ENCODE measurements at regions not wholly inside any gene's neighbourhood (a gene's known extent, or its start where the extent isn't known, plus 50 kb on each side); places are given as distances from the start of the nearest gene placed in this dataset.

DNA sequence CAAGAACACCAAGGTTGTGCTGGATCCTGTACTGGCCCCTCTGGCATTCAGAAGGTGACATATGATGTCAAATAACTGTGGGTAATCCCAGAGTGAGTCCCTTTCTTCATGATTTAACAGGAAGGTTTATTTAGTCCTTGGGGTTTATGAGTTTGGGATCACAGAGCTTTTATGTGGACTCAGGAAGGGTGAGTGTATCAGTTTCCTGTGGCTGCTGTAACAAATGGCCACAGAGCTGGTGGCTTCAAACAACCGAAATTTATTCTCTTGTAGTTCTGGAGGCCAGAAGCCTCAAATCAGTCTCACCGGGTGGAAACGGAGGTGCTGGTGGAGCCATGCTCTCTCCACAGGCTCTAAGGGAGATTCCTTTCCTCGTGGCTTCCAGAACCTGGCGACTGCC lies 157.7 kb downstream of the MELK start:
- no peaks in the 10 kb centered on the region for H4K20me1 ChIP-seq (ENCODE audit: control insufficient read depth, insufficient read depth, low read length, poor library complexity, severe bottlenecking)
- no peak for ATAC-seq (ENCODE audit: low read depth)
- POLR2A ChIA-PET = interaction anchor here (0.7 kb wide), 1 partner anchor 215 kb away, joined by 3 read pairs; no protein-coding TSS in a partner anchor
- WGBS (ENCODE audit: insufficient coverage) = 93% methylated on average over 4 of the region's 5 CpGs
- no peak overlapping the region for H2AFZ ChIP-seq (ENCODE audit: insufficient read depth, low read depth, low read length, poor library complexity, severe bottlenecking)
- Mint-ChIP-seq H3K4me1 (peaks cover 10% of the 10 kb centered on the region), H3K9me3 (ENCODE audit: insufficient read depth) (no peaks in the 10 kb centered on the region), H3K27ac (no peak overlapping the region), H3K27me3 (no peaks in the 10 kb centered on the region), H3K4me3 (no peak overlapping the region)
- CTCF ChIA-PET = interaction anchor here (1.4 to 7.1 kb wide), 5 partner anchors 12 to 323 kb away, joined by 3 to 202 read pairs (median 5); no protein-coding TSS in a partner anchor
- H3K4me2 ChIP-seq (replicated peaks; ENCODE audit: low read depth, low read length, poor library complexity, severe bottlenecking) = no peak overlapping the region
- TF ChIP-seq EZH2 (IDR thresholded peaks at IDR 0.05; ENCODE audit: borderline replicate concordance, insufficient read depth, low read depth, low read length, poor library complexity, severe bottlenecking) = no peak
- TF ChIP-seq, protein P1, sequence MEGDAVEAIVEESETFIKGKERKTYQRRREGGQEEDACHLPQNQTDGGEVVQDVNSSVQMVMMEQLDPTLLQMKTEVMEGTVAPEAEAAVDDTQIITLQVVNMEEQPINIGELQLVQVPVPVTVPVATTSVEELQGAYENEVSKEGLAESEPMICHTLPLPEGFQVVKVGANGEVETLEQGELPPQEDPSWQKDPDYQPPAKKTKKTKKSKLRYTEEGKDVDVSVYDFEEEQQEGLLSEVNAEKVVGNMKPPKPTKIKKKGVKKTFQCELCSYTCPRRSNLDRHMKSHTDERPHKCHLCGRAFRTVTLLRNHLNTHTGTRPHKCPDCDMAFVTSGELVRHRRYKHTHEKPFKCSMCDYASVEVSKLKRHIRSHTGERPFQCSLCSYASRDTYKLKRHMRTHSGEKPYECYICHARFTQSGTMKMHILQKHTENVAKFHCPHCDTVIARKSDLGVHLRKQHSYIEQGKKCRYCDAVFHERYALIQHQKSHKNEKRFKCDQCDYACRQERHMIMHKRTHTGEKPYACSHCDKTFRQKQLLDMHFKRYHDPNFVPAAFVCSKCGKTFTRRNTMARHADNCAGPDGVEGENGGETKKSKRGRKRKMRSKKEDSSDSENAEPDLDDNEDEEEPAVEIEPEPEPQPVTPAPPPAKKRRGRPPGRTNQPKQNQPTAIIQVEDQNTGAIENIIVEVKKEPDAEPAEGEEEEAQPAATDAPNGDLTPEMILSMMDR (IDR thresholded peaks at IDR 0.05) = no peak
- no peaks in the 10 kb centered on the region for H3K79me2 ChIP-seq (ENCODE audit: control insufficient read depth, insufficient read depth, low read length)
- H3K9me3 ChIP-seq (ENCODE audit: control extremely low read depth in 1 of 3, control insufficient read depth in 2 of 3, insufficient read depth in 1 of 3, low read length in 2 of 3) = peaks cover 0 to 3% (median 0%) of the 10 kb centered on the region in 3 donors
- intact Hi-C loops (cut with micrococcal nuclease) = no loop called here
- H3K4me1 ChIP-seq (ENCODE audit: control insufficient read depth in 2 of 2, insufficient read depth in 2 of 2, low read length in 2 of 2) = peaks cover 9 to 10% of the 10 kb centered on the region in 2 donors
- H3K9ac ChIP-seq (ENCODE audit: low read length) = no peak overlapping the region
- H3K4me3 ChIP-seq (ENCODE audit: control extremely low read depth in 1 of 5, extremely low read depth in 1 of 5, insufficient read depth in 1 of 5, low read depth in 2 of 5, low read length in 4 of 5) = no peak overlapping the region
- no peak overlapping the region for H3K27ac ChIP-seq (ENCODE audit: low read length in 2 of 2)
- no peak for DNase-seq
- no peaks in the 10 kb centered on the region for H3K27me3 ChIP-seq (replicated peaks in 1 of 4; ENCODE audit: control extremely low read depth in 1 of 4, control insufficient read depth in 3 of 4, insufficient read depth in 4 of 4, low read length in 3 of 4)
- H3K36me3 ChIP-seq (replicated peaks in 1 of 2; ENCODE audit: control extremely low read depth in 1 of 2, control insufficient read depth in 1 of 2, extremely low read depth in 1 of 2, insufficient read depth in 2 of 2, low read length in 1 of 2) = no peaks in the 10 kb centered on the region

GRCh38 chr9:36731068-36731956 lies 158.6 kb downstream of the MELK start:
- Mint-ChIP-seq H3K4me1 (peaks cover 10% of the 10 kb centered on the region), H3K4me3 (peak overlapping the region; percentile 9), H3K27me3 (no peaks in the 10 kb centered on the region), H3K27ac (peak overlapping the region; percentile 21), H3K9me3 (ENCODE audit: insufficient read depth) (no peaks in the 10 kb centered on the region)
- Histone ChIP-seq H4K20me1 (ENCODE audit: control insufficient read depth, insufficient read depth, low read length, poor library complexity, severe bottlenecking) (no peaks in the 10 kb centered on the region), H3K79me2 (ENCODE audit: control insufficient read depth, insufficient read depth, low read length) (no peaks in the 10 kb centered on the region), H2AFZ (ENCODE audit: insufficient read depth, low read depth, low read length, poor library complexity, severe bottlenecking) (peak overlapping the region; percentile 68), H3K4me3 (ENCODE audit: control extremely low read depth in 1 of 5, extremely low read depth in 1 of 5, insufficient read depth in 1 of 5, low read depth in 2 of 5, low read length in 4 of 5) (no peak overlapping the region), H3K4me2 (replicated peaks; ENCODE audit: low read depth, low read length, poor library complexity, severe bottlenecking) (peak overlapping the region; percentile 58), H3K4me1 (ENCODE audit: control insufficient read depth in 2 of 2, insufficient read depth in 2 of 2, low read length in 2 of 2) (peaks cover 9 to 10% of the 10 kb centered on the region in 2 donors), H3K27ac (ENCODE audit: low read length in 2 of 2) (peak overlapping the region; percentile 66 to 77), H3K36me3 (replicated peaks in 1 of 2; ENCODE audit: control extremely low read depth in 1 of 2, control insufficient read depth in 1 of 2, extremely low read depth in 1 of 2, insufficient read depth in 2 of 2, low read length in 1 of 2) (no peaks in the 10 kb centered on the region), H3K9ac (ENCODE audit: low read length) (no peak overlapping the region), H3K9me3 (ENCODE audit: control extremely low read depth in 1 of 3, control insufficient read depth in 2 of 3, insufficient read depth in 1 of 3, low read length in 2 of 3) (peaks cover 0 to 3% (median 0%) of the 10 kb centered on the region in 3 donors), H3K27me3 (replicated peaks in 1 of 4; ENCODE audit: control extremely low read depth in 1 of 4, control insufficient read depth in 3 of 4, insufficient read depth in 4 of 4, low read length in 3 of 4) (no peaks in the 10 kb centered on the region)
- ChIA-PET CTCF (interaction anchor here (0.9 to 7.1 kb wide), 7 partner anchors 13 to 324 kb away, joined by 3 to 202 read pairs (median 5); no protein-coding TSS in a partner anchor), POLR2A (interaction anchor here (1.2 kb wide), 1 partner anchor 35 kb away, joined by 3 read pairs; no protein-coding TSS in a partner anchor)
- DNase-seq (peak; percentile 67), ATAC-seq (ENCODE audit: low read depth) (peak; percentile 58)
- 72% methylated on average over 9 of the region's 10 CpGs for WGBS (ENCODE audit: insufficient coverage)
- intact Hi-C loops (cut with micrococcal nuclease) = no loop called here
- no peak for TF ChIP-seq EZH2 (IDR thresholded peaks at IDR 0.05; ENCODE audit: borderline replicate concordance, insufficient read depth, low read depth, low read length, poor library complexity, severe bottlenecking)
- TF ChIP-seq, protein P1 (IDR thresholded peaks at IDR 0.05) = no peak
